H9 (cell line): ENCODE measurements at regions not wholly inside any gene's neighbourhood (a gene's known extent, or its start where the extent isn't known, plus 50 kb on each side); places are given as distances from the start of the nearest gene placed in this dataset.

Experiments used
- DNase-seq: peaks from one replicate; pipeline ENCODE4 v3.0.0-alpha.2; 2017
- H2AFZ ChIP-seq: one replicate; pipeline ENCODE4 v1.6.1; 2013; ENCODE audit warnings: mild to moderate bottlenecking, low read length, control low read depth, moderate library complexity
- H2AK5ac ChIP-seq: 2 replicates; pipeline ENCODE4 v1.6.1; 2013; ENCODE audit warnings: low read length, control low read depth, mixed read lengths; ENCODE audit not compliant: insufficient read length
- H2BK120ac ChIP-seq: one replicate; pipeline ENCODE4 v1.6.1; 2013; ENCODE audit warnings: low read depth, mild to moderate bottlenecking, low read length, control low read depth, inconsistent platforms; ENCODE audit not compliant: poor library complexity, severe bottlenecking
- H2BK12ac ChIP-seq: 2 replicates; pipeline ENCODE4 v1.6.1; 2013; ENCODE audit warnings: low read length, control low read depth, mixed read lengths, low read depth; ENCODE audit not compliant: insufficient read length
- H2BK15ac ChIP-seq: 2 replicates; pipeline ENCODE4 v1.6.1; 2013; ENCODE audit warnings: low read depth, low read length, control low read depth
- H2BK20ac ChIP-seq: one replicate; pipeline ENCODE4 v1.6.1; 2013; ENCODE audit warnings: low read depth, mild to moderate bottlenecking, low read length, control low read depth, inconsistent platforms; ENCODE audit not compliant: poor library complexity, severe bottlenecking
- H2BK5ac ChIP-seq: 2 replicates; pipeline ENCODE4 v1.6.1; 2013; ENCODE audit warnings: low read length, control low read depth, mixed read lengths; ENCODE audit not compliant: insufficient read length
- H3K14ac ChIP-seq: 2 replicates; pipeline ENCODE4 v1.6.1; 2013; ENCODE audit warnings: low read length, control low read depth; ENCODE audit not compliant: insufficient read depth
- H3K18ac ChIP-seq: 2 replicates; pipeline ENCODE4 v1.6.1; 2013; ENCODE audit warnings: low read depth, mild to moderate bottlenecking, mixed read lengths, low read length, control low read depth; ENCODE audit not compliant: insufficient read length
- H3K23ac ChIP-seq: 2 replicates; pipeline ENCODE4 v1.6.1; 2013; ENCODE audit warnings: low read length, control low read depth, mixed read lengths, low read depth; ENCODE audit not compliant: insufficient read length
- H3K23me2 ChIP-seq: 2 replicates; pipeline ENCODE4 v1.6.1; 2013; ENCODE audit warnings: low read depth, mild to moderate bottlenecking, mixed read lengths, low read length, control low read depth; ENCODE audit not compliant: insufficient read length, poor library complexity, severe bottlenecking
- H3K27ac ChIP-seq: 2 replicates; pipeline ENCODE4 v1.5.1; 2013; ENCODE audit warnings: low read length, control low read depth, mixed read lengths, low read depth; ENCODE audit not compliant: insufficient read length
- H3K27me3 ChIP-seq: 2 replicates; pipeline ENCODE4 v1.6.1; 2013; ENCODE audit warnings: low read length, control low read depth, inconsistent platforms; ENCODE audit not compliant: insufficient read depth
- H3K4ac ChIP-seq: 2 replicates; pipeline ENCODE4 v1.6.1; 2013; ENCODE audit warnings: low read depth, mild to moderate bottlenecking, control low read depth, inconsistent platforms, low read length, moderate library complexity
- H3K4me1 ChIP-seq: 2 replicates; pipeline ENCODE4 v1.6.1; 2013; ENCODE audit warnings: low read length, control low read depth, inconsistent platforms; ENCODE audit not compliant: insufficient read depth
- H3K4me2 ChIP-seq: 2 replicates; pipeline ENCODE4 v1.6.1; 2013; ENCODE audit warnings: low read length, control low read depth, mixed read lengths; ENCODE audit not compliant: insufficient read length, insufficient read depth
- H3K56ac ChIP-seq: 2 replicates; pipeline ENCODE4 v1.6.1; 2013; ENCODE audit warnings: low read depth, mild to moderate bottlenecking, mixed read lengths, low read length, control low read depth; ENCODE audit not compliant: insufficient read length
- H3K79me1 ChIP-seq: 2 replicates; pipeline ENCODE4 v1.6.1; 2013; ENCODE audit warnings: low read depth, mild to moderate bottlenecking, moderate library complexity, low read length, control low read depth, inconsistent platforms; ENCODE audit not compliant: insufficient read depth, poor library complexity, severe bottlenecking
- H3K79me2 ChIP-seq: 2 replicates; pipeline ENCODE4 v1.6.1; 2013; ENCODE audit warnings: low read length, control low read depth, inconsistent platforms; ENCODE audit not compliant: insufficient read depth
- H3K9ac ChIP-seq: 2 replicates; pipeline ENCODE4 v1.6.1; 2013; ENCODE audit warnings: low read length, control low read depth, mixed read lengths; ENCODE audit not compliant: insufficient read length; ENCODE audit errors: extremely low read depth
- H3K9me3 ChIP-seq: one replicate; pipeline ENCODE4 v1.6.1; 2013; ENCODE audit warnings: low read depth, low read length, inconsistent platforms; ENCODE audit not compliant: control insufficient read depth
- H3T11ph ChIP-seq: one replicate; pipeline ENCODE4 v1.6.1; 2013; ENCODE audit warnings: mild to moderate bottlenecking, low read length, control low read depth, inconsistent platforms
- H4K20me1 ChIP-seq: one replicate; pipeline ENCODE4 v1.6.1; 2013; ENCODE audit not compliant: control insufficient read depth, insufficient read length, insufficient read depth
- H4K5ac ChIP-seq: 2 replicates; pipeline ENCODE4 v1.6.1; 2013; ENCODE audit warnings: low read depth, mild to moderate bottlenecking, mixed read lengths, low read length, control low read depth; ENCODE audit not compliant: insufficient read length
- H4K8ac ChIP-seq: replicated peaks from 2 replicates; pipeline ENCODE4 v1.6.1; 2013; ENCODE audit warnings: low read length, control low read depth, mixed read lengths, low read depth; ENCODE audit not compliant: insufficient read length
- H4K91ac ChIP-seq: 2 replicates; pipeline ENCODE4 v1.6.1; 2013; ENCODE audit warnings: low read depth, mild to moderate bottlenecking, moderate library complexity, mixed read lengths, low read length, control low read depth; ENCODE audit not compliant: insufficient read length
- H3K27ac Mint-ChIP-seq, 3 experiments: 2 replicates in 2 of 3; 3 replicates in 1 of 3; pipeline ENCODE4 v1.8.0; 2020 to 2021; ENCODE audit warnings: mixed read lengths in 3 of 3, mild to moderate bottlenecking in 1 of 3, moderate library complexity in 1 of 3
- H3K27me3 Mint-ChIP-seq: 2 replicates; pipeline ENCODE4 v1.8.0; 2021; ENCODE audit warnings: low read depth, mild to moderate bottlenecking, moderate library complexity, mixed read lengths
- H3K36me3 Mint-ChIP-seq, 3 experiments: 2 replicates in 2 of 3; 3 replicates in 1 of 3; pipeline ENCODE4 v1.8.0; 2020 to 2021; ENCODE audit warnings: low read depth in 3 of 3, mixed read lengths in 3 of 3; ENCODE audit not compliant: insufficient read depth in 1 of 3
- H3K4me1 Mint-ChIP-seq, 2 experiments: 2 replicates each; pipeline ENCODE4 v1.8.0; 2020; ENCODE audit warnings: mixed read lengths in 2 of 2
- H3K4me3 Mint-ChIP-seq, 2 experiments: 2 replicates in 1 of 2; 3 replicates in 1 of 2; pipeline ENCODE4 v1.8.0; 2020 to 2021; ENCODE audit warnings: mild to moderate bottlenecking in 2 of 2, mixed read lengths in 2 of 2, moderate library complexity in 1 of 2
- H3K9me3 Mint-ChIP-seq, 2 experiments: 2 replicates in 1 of 2; 3 replicates in 1 of 2; pipeline ENCODE4 v1.8.0; 2020; ENCODE audit warnings: mild to moderate bottlenecking in 2 of 2, mixed read lengths in 2 of 2, moderate library complexity in 1 of 2
- WGBS: extraction: QIAGEN DNeasy Blood & Tissue Kit; methylation state at CpG from one replicate; pipeline ENCODE4 v1.1.7; 2013; ENCODE audit warnings: missing lambda C conversion rate, low lambda C conversion rate, mixed read lengths; ENCODE audit not compliant: insufficient read length; ENCODE audit errors: extremely low coverage; 5-methylcytosine and 5-hydroxymethylcytosine counted together
- TF ChIP-seq, protein P1 (sequence below): fragments of 200-600 bp; sonication (generic); conservative IDR thresholded peaks from 3 replicates; pipeline ENCODE4 v1.8.0; 2021; ENCODE audit warnings: antibody characterized with exemption, mild to moderate bottlenecking

DNA sequence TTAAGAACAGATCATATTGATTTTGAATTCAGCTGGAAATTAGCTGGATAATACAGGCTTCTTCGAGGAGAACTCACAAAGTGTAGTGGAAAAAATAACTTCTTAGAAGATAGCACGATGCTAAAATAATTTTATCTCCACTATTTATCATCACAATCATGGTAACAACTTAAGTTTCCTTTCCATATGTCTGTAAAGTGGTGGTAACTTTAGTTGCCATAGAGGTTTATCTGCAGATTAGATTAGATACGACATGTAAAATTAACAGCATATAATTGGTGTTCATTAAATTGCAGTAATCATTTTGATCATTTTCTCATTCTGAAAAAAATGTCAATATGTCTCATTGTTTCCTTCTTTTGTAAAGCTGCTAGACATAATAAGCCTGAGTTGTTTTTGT is 921.5 kb downstream of the KCNT2 start:
- Histone ChIP-seq H2AK5ac (no peak overlapping the region), H3K79me1 (no peaks in the 10 kb centered on the region), H2BK20ac (no peak overlapping the region), H3K18ac (no peak overlapping the region), H2BK120ac (no peak overlapping the region), H3K56ac (no peak overlapping the region), H3K14ac (no peak overlapping the region), H2BK15ac (no peak overlapping the region), H3T11ph (no peak overlapping the region), H3K23ac (no peak overlapping the region), H3K4me2 (no peak overlapping the region), H3K9me3 (no peaks in the 10 kb centered on the region), H2BK5ac (no peak overlapping the region), H3K23me2 (no peaks in the 10 kb centered on the region), H4K91ac (no peak overlapping the region), H3K4ac (no peak overlapping the region), H3K27me3 (no peaks in the 10 kb centered on the region), H3K79me2 (no peaks in the 10 kb centered on the region), H3K9ac (no peak overlapping the region), H3K4me1 (no peaks in the 10 kb centered on the region), H4K8ac (no peak overlapping the region), H4K20me1 (no peaks in the 10 kb centered on the region), H3K27ac (no peak overlapping the region), H4K5ac (no peak overlapping the region), H2AFZ (no peak overlapping the region), H2BK12ac (no peak overlapping the region)
- H3K36me3 Mint-ChIP-seq, result no peaks in the 10 kb centered on the region
- H3K4me1 Mint-ChIP-seq, result no peaks in the 10 kb centered on the region
- H3K4me3 Mint-ChIP-seq, result no peak overlapping the region
- WGBS, result no CpG with 5 or more reads among the region's 3 CpGs
- H3K27me3 Mint-ChIP-seq, result no peaks in the 10 kb centered on the region
- no peaks in the 10 kb centered on the region for H3K9me3 Mint-ChIP-seq
- H3K27ac Mint-ChIP-seq, result no peak overlapping the region
- no peak for DNase-seq
- TF ChIP-seq, protein P1, sequence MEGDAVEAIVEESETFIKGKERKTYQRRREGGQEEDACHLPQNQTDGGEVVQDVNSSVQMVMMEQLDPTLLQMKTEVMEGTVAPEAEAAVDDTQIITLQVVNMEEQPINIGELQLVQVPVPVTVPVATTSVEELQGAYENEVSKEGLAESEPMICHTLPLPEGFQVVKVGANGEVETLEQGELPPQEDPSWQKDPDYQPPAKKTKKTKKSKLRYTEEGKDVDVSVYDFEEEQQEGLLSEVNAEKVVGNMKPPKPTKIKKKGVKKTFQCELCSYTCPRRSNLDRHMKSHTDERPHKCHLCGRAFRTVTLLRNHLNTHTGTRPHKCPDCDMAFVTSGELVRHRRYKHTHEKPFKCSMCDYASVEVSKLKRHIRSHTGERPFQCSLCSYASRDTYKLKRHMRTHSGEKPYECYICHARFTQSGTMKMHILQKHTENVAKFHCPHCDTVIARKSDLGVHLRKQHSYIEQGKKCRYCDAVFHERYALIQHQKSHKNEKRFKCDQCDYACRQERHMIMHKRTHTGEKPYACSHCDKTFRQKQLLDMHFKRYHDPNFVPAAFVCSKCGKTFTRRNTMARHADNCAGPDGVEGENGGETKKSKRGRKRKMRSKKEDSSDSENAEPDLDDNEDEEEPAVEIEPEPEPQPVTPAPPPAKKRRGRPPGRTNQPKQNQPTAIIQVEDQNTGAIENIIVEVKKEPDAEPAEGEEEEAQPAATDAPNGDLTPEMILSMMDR, result no peak
